Mammary epithelial cell (primary cell): ENCODE measurements at regions not wholly inside any gene's neighbourhood (a gene's known extent, or its start where the extent isn't known, plus 50 kb on each side); places are given as distances from the start of the nearest gene placed in this dataset.

Experiments used
- CTCF ChIP-seq, 2 donors: IDR thresholded peaks in 1 of 2; conservative IDR thresholded peaks in 1 of 2; 2 replicates each; pipeline ENCODE4 v1.5.1; 2011 to 2012; ENCODE audit warnings: inconsistent platforms in 2 of 2, low read length in 2 of 2, mild to moderate bottlenecking in 2 of 2, control low read depth in 1 of 2, low read depth in 1 of 2; ENCODE audit not compliant: insufficient read depth in 1 of 2; ENCODE audit errors: extremely low read depth in 1 of 2
- EZH2 ChIP-seq: IDR thresholded peaks from 2 replicates; pipeline ENCODE4 v1.6.1; 2012; ENCODE audit warnings: low read length, inconsistent platforms, borderline replicate concordance

- no peak for TF ChIP-seq CTCF (conservative IDR thresholded peaks at IDR 0.05 in 1 of 2, IDR thresholded peaks at IDR 0.05 in 1 of 2; ENCODE audit: extremely low read depth in 1 of 2, insufficient read depth in 1 of 2, low read depth in 1 of 2, low read length in 2 of 2)
- no peak for TF ChIP-seq EZH2
These were observed 1761.9 kb downstream of the PLA2G4A start for GRCh38 chr1:188590641-188591040.
